CD4-positive, alpha-beta T cell treated with Interleukin-4 for 1 hour (primary cell): ENCODE measurements at regions not wholly inside any gene's neighbourhood (a gene's known extent, or its start where the extent isn't known, plus 50 kb on each side); places are given as distances from the start of the nearest gene placed in this dataset.
"Not testable (repeated sequence)": the region's sequence is repeated elsewhere in the genome, so short reads cannot be mapped to it uniquely, and the experiment has no call there.

ENCODE experiments used
- DNase-seq, 2 donors: peaks; one replicate each; pipeline ENCODE4 v3.0.0-alpha.2; 2020 to 2022

- not testable (repeated sequence) for DNase-seq
Measured at GRCh38 chr16:13632504-13632903, 287.4 kb upstream of the ERCC4 start.

GRCh38 chr16:13633391-13633861 lies 286.5 kb upstream of the ERCC4 start:
- DNase-seq = no peak

- DNase-seq = no peak
Measured at GRCh38 chr16:13634253-13634652, 285.7 kb upstream of the ERCC4 start.

- no peak for DNase-seq
Measured at GRCh38 chr16:13634959-13635358, 285.0 kb upstream of the ERCC4 start.

- no peak for DNase-seq
Measured at GRCh38 chr16:13638218-13638617, 281.7 kb upstream of the ERCC4 start.

- no peak for DNase-seq
Measured at GRCh38 chr16:13643412-13643811, 276.5 kb upstream of the ERCC4 start.

GRCh38 chr16:13645601-13646245 lies 274.2 kb upstream of the ERCC4 start:
- DNase-seq = no peak

- DNase-seq = no peak
Measured at GRCh38 chr16:13660807-13661206, 259.1 kb upstream of the ERCC4 start.

- DNase-seq = no peak
Measured at GRCh38 chr16:13665876-13666275, 254.1 kb upstream of the ERCC4 start.

- no peak for DNase-seq
Measured at GRCh38 chr16:13672196-13672595, 247.8 kb upstream of the ERCC4 start.

GRCh38 chr16:13680021-13680889 lies 239.7 kb upstream of the ERCC4 start:
- DNase-seq = no peak

- no peak for DNase-seq
Measured at GRCh38 chr16:13684819-13685563, 235.0 kb upstream of the ERCC4 start.

- DNase-seq = no peak
Measured at GRCh38 chr16:13696017-13696416, 223.9 kb upstream of the ERCC4 start.

GRCh38 chr16:13697013-13697412 lies 222.9 kb upstream of the ERCC4 start:
- no peak for DNase-seq

- no peak for DNase-seq
Measured at GRCh38 chr16:13697568-13697967, 222.4 kb upstream of the ERCC4 start.

GRCh38 chr16:13702614-13703013 lies 217.3 kb upstream of the ERCC4 start:
- DNase-seq = no peak

- no peak for DNase-seq
Measured at GRCh38 chr16:13708347-13709120, 211.4 kb upstream of the ERCC4 start.

GRCh38 chr16:13718748-13719147 lies 201.2 kb upstream of the ERCC4 start:
- no peak for DNase-seq

- no peak for DNase-seq
Measured at GRCh38 chr16:13727943-13728342, 192.0 kb upstream of the ERCC4 start.

GRCh38 chr16:13733561-13733960 lies 186.4 kb upstream of the ERCC4 start:
- DNase-seq = no peak

- not testable (repeated sequence) for DNase-seq
Measured at GRCh38 chr16:13739621-13740373, 180.2 kb upstream of the ERCC4 start.

GRCh38 chr16:13742928-13743327 lies 177.0 kb upstream of the ERCC4 start:
- no peak for DNase-seq
